Kidney (tissue), 13 donors: ENCODE measurements at regions not wholly inside any gene's neighbourhood (a gene's known extent, or its start where the extent isn't known, plus 50 kb on each side); places are given as distances from the start of the nearest gene placed in this dataset.

Experiments
- DNase-seq, 5 donors: peaks; one replicate each; pipeline ENCODE4 v3.0.0-alpha.2; 2013 to 2020
- FAIRE-seq: peaks from 2 replicates; lab custom pipeline; 2012; peaks lifted over from hg19 to GRCh38; lab: Jason Lieb, UNC
- H3K27ac ChIP-seq, 2 donors: one replicate each; pipeline ENCODE4 v1.7.0; 2013; ENCODE audit warnings: low read depth in 2 of 2, low read length in 2 of 2, inconsistent platforms in 1 of 2
- H3K27me3 ChIP-seq: one replicate; pipeline ENCODE4 v1.7.1; 2013; ENCODE audit warnings: low read length, inconsistent platforms; ENCODE audit not compliant: control insufficient read depth, insufficient read depth
- H3K36me3 ChIP-seq, 3 donors: one replicate each; pipeline versions ENCODE4 v1.7.0 to v1.7.1; 2013; ENCODE audit warnings: low read length in 3 of 3, control low read depth in 1 of 3, inconsistent platforms in 1 of 3; ENCODE audit not compliant: insufficient read depth in 3 of 3, control insufficient read depth in 2 of 3
- H3K4me1 ChIP-seq, 3 donors: one replicate each; pipeline versions ENCODE4 v1.7.0 to v1.7.1; 2013; ENCODE audit warnings: low read length in 3 of 3, inconsistent platforms in 1 of 3, low read depth in 1 of 3; ENCODE audit not compliant: control insufficient read depth in 2 of 3, insufficient read depth in 2 of 3
- H3K4me3 ChIP-seq, 3 donors: one replicate each; pipeline versions ENCODE4 v1.7.0 to v1.8.1; 2013; ENCODE audit warnings: low read length in 3 of 3, control low read depth in 1 of 3, inconsistent platforms in 1 of 3
- H3K9ac ChIP-seq, 3 donors: one replicate each; pipeline versions ENCODE4 v1.7.0 to v1.7.1; 2013; ENCODE audit warnings: low read length in 3 of 3, control low read depth in 1 of 3, inconsistent platforms in 1 of 3
- H3K9me3 ChIP-seq, 3 donors: one replicate each; pipeline versions ENCODE4 v1.7.0 to v1.7.1; 2013; ENCODE audit warnings: low read length in 3 of 3, control low read depth in 1 of 3, inconsistent platforms in 1 of 3; ENCODE audit not compliant: control insufficient read depth in 2 of 3, insufficient read depth in 1 of 3
- CTCF ChIP-seq: IDR thresholded peaks from 3 replicates; pipeline ENCODE4 v1.5.1; 2012; ENCODE audit warnings: mild to moderate bottlenecking, moderate library complexity, borderline replicate concordance; ENCODE audit not compliant: insufficient read depth; ENCODE audit errors: extremely low read depth
- intact Hi-C: fragments of 100-400 bp; cut with DNase I; formaldehyde crosslinking; loops from one replicate; pipeline ENCODE4 v1.11.1; 2022
- donor health status: control.
- donor health status: control.
- donor health status: control.
- donor health status: control.
- donor health status: control.
- donor health status: DM: yes; HTN: yes; CAD: no.
- donor health status: Normal renal cell carcinoma (clear cell type).

GRCh38 chr10:44680764-44681163 is 230.4 kb upstream of the TMEM72 start:
- H3K4me1 ChIP-seq = peaks cover 0 to 24% (median 7%) of the 10 kb centered on the region in 3 donors
- intact Hi-C loops = no loop called here
- FAIRE-seq = no peak
- no peak overlapping the region for H3K27ac ChIP-seq
- no peaks in the 10 kb centered on the region for H3K36me3 ChIP-seq
- no peak overlapping the region for H3K4me3 ChIP-seq
- no peak overlapping the region for H3K9ac ChIP-seq
- no peak for DNase-seq
- no peaks in the 10 kb centered on the region for H3K27me3 ChIP-seq
- TF ChIP-seq CTCF = no peak
- no peaks in the 10 kb centered on the region for H3K9me3 ChIP-seq

GRCh38 chr10:44682507-44682906 is 228.6 kb upstream of the TMEM72 start:
- DNase-seq (peak in 3 of 5 donors; percentile 11 to 75 (median 32)), FAIRE-seq (no peak)
- Histone ChIP-seq H3K27ac (no peak overlapping the region), H3K9me3 (no peaks in the 10 kb centered on the region), H3K4me1 (peaks cover 0 to 24% (median 7%) of the 10 kb centered on the region in 3 donors), H3K27me3 (no peaks in the 10 kb centered on the region), H3K9ac (no peak overlapping the region), H3K36me3 (no peaks in the 10 kb centered on the region), H3K4me3 (no peak overlapping the region)
- TF ChIP-seq CTCF = no peak
- intact Hi-C loops = no loop called here

GRCh38 chr10:44684661-44685060 is 226.5 kb upstream of the TMEM72 start:
- DNase-seq = peak in 1 of 5 donors; percentile 2
- no peaks in the 10 kb centered on the region for H3K9me3 ChIP-seq
- peaks cover 0 to 24% (median 7%) of the 10 kb centered on the region in 3 donors for H3K4me1 ChIP-seq
- TF ChIP-seq CTCF = no peak
- no peak for FAIRE-seq
- no peaks in the 10 kb centered on the region for H3K36me3 ChIP-seq
- peak overlapping the region; percentile 37 to 43 for H3K27ac ChIP-seq
- H3K4me3 ChIP-seq = no peak overlapping the region
- intact Hi-C loops = no loop called here
- H3K9ac ChIP-seq = no peak overlapping the region
- H3K27me3 ChIP-seq = no peaks in the 10 kb centered on the region

- no peak for FAIRE-seq
Observed at GRCh38 chr10:44685220-44685619, 225.9 kb upstream of the TMEM72 start.

More at GRCh38 chr10:44685220-44685619, 225.9 kb upstream of the TMEM72 start:
- Histone ChIP-seq H3K36me3 (no peaks in the 10 kb centered on the region), H3K9ac (no peak overlapping the region), H3K27ac (no peak overlapping the region), H3K9me3 (no peaks in the 10 kb centered on the region), H3K4me3 (no peak overlapping the region), H3K27me3 (no peaks in the 10 kb centered on the region), H3K4me1 (peaks cover 0 to 24% (median 7%) of the 10 kb centered on the region in 3 donors)
- no peak for DNase-seq
- no peak for TF ChIP-seq CTCF
- intact Hi-C loops = no loop called here
